MM.1S (cell line): ENCODE measurements at regions not wholly inside any gene's neighbourhood (a gene's known extent, or its start where the extent isn't known, plus 50 kb on each side); places are given as distances from the start of the nearest gene placed in this dataset.

Experiments used
- DNase-seq: peaks from one replicate; pipeline ENCODE4 v3.0.0-alpha.2; 2015
- H2AFZ ChIP-seq: fragments of 300-600 bp; sonication (generic); 2 replicates; pipeline ENCODE4 v1.6.0; 2016; ENCODE audit warnings: antibody characterized with exemption, low read length
- H3F3A ChIP-seq: fragments of 300-600 bp; sonication (generic); 2 replicates; pipeline ENCODE4 v1.6.1; 2016; ENCODE audit warnings: mild to moderate bottlenecking, antibody characterized with exemption, low read length, moderate library complexity, mixed read lengths; ENCODE audit not compliant: insufficient read depth
- H3K27ac ChIP-seq: fragments of 300-600 bp; sonication (generic); 2 replicates; pipeline ENCODE4 v1.5.1; 2016; ENCODE audit warnings: mild to moderate bottlenecking, low read length
- H3K27me3 ChIP-seq: fragments of 300-600 bp; sonication (generic); replicated peaks from 2 replicates; pipeline ENCODE4 v1.6.0; 2016; ENCODE audit warnings: low read length; ENCODE audit not compliant: insufficient read depth
- H3K36me3 ChIP-seq: fragments of 300-600 bp; sonication (generic); replicated peaks from 2 replicates; pipeline ENCODE4 v1.6.1; 2016; ENCODE audit warnings: mild to moderate bottlenecking, low read length, mixed read lengths; ENCODE audit not compliant: insufficient read depth
- H3K4me1 ChIP-seq: fragments of 300-600 bp; sonication (generic); 2 replicates; pipeline ENCODE4 v1.6.1; 2016; ENCODE audit warnings: low read length, mixed read lengths
- H3K4me2 ChIP-seq: fragments of 300-600 bp; sonication (generic); 2 replicates; pipeline ENCODE4 v1.6.0; 2016; ENCODE audit warnings: low read depth, low read length
- H3K4me3 ChIP-seq: fragments of 300-600 bp; sonication (generic); 2 replicates; pipeline ENCODE4 v1.5.1; 2016; ENCODE audit warnings: low read length, mixed read lengths
- H3K79me2 ChIP-seq: fragments of 300-600 bp; sonication (generic); 2 replicates; pipeline ENCODE4 v1.6.1; 2016; ENCODE audit warnings: mixed run types, low read length, mixed read lengths
- H3K9ac ChIP-seq: fragments of 300-600 bp; sonication (generic); 2 replicates; pipeline ENCODE4 v1.6.1; 2016; ENCODE audit warnings: low read length, mixed read lengths
- H3K9me2 ChIP-seq: fragments of 300-600 bp; sonication (generic); replicated peaks from 2 replicates; pipeline ENCODE4 v1.6.1; 2016; ENCODE audit warnings: mild to moderate bottlenecking, low read length, mixed read lengths; ENCODE audit not compliant: insufficient read depth
- H3K9me3 ChIP-seq: fragments of 300-600 bp; sonication (generic); replicated peaks from 2 replicates; pipeline ENCODE4 v1.6.1; 2016; ENCODE audit warnings: mild to moderate bottlenecking, low read length, mixed read lengths; ENCODE audit not compliant: insufficient read depth
- H4K20me1 ChIP-seq: fragments of 300-600 bp; sonication (generic); 2 replicates; pipeline ENCODE4 v1.6.1; 2016; ENCODE audit warnings: mild to moderate bottlenecking, low read length, moderate library complexity, mixed read lengths; ENCODE audit not compliant: insufficient read depth
- EZH2 ChIP-seq: fragments of 300-600 bp; sonication (generic); optimal IDR thresholded peaks from 2 replicates; pipeline ENCODE3; 2017; ENCODE audit warnings: low read depth, mild to moderate bottlenecking, antibody characterized with exemption, low read length, mixed read lengths
- EZH2phosphoT487 ChIP-seq: fragments of 300-600 bp; sonication (generic); IDR thresholded peaks from 2 replicates; pipeline ENCODE4 v1.6.1; 2018; ENCODE audit warnings: antibody characterized with exemption, low read length
- TF ChIP-seq, protein P1 (sequence below): fragments of 300-600 bp; sonication (generic); IDR thresholded peaks from 2 replicates; pipeline ENCODE4 v1.5.1; 2016; ENCODE audit warnings: antibody characterized with exemption, low read length, mixed read lengths

GRCh38 chr3:43870120-43870519 is 179.4 kb downstream of the ABHD5 start:
- no peak for DNase-seq
- H3K27ac ChIP-seq: no peak overlapping the region
- TF ChIP-seq, protein P1, sequence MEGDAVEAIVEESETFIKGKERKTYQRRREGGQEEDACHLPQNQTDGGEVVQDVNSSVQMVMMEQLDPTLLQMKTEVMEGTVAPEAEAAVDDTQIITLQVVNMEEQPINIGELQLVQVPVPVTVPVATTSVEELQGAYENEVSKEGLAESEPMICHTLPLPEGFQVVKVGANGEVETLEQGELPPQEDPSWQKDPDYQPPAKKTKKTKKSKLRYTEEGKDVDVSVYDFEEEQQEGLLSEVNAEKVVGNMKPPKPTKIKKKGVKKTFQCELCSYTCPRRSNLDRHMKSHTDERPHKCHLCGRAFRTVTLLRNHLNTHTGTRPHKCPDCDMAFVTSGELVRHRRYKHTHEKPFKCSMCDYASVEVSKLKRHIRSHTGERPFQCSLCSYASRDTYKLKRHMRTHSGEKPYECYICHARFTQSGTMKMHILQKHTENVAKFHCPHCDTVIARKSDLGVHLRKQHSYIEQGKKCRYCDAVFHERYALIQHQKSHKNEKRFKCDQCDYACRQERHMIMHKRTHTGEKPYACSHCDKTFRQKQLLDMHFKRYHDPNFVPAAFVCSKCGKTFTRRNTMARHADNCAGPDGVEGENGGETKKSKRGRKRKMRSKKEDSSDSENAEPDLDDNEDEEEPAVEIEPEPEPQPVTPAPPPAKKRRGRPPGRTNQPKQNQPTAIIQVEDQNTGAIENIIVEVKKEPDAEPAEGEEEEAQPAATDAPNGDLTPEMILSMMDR: no peak
- TF ChIP-seq EZH2phosphoT487 (no peak), EZH2 (no peak)

GRCh38 chr3:43870844-43871626 is 180.3 kb downstream of the ABHD5 start:
- no peaks in the 10 kb centered on the region for H3K36me3 ChIP-seq
- no peak overlapping the region for H3K9ac ChIP-seq
- H3K4me2 ChIP-seq: no peak overlapping the region
- TF ChIP-seq, protein P1: no peak
- TF ChIP-seq EZH2phosphoT487: no peak
- no peak for TF ChIP-seq EZH2
- no peaks in the 10 kb centered on the region for H3K4me1 ChIP-seq
- no peaks in the 10 kb centered on the region for H3K79me2 ChIP-seq
- no peaks in the 10 kb centered on the region for H4K20me1 ChIP-seq
- no peak for DNase-seq
- no peak overlapping the region for H3K27ac ChIP-seq
- no peaks in the 10 kb centered on the region for H3K9me3 ChIP-seq
- no peaks in the 10 kb centered on the region for H3K27me3 ChIP-seq
- no peaks in the 10 kb centered on the region for H3F3A ChIP-seq
- no peak overlapping the region for H2AFZ ChIP-seq
- no peaks in the 10 kb centered on the region for H3K9me2 ChIP-seq
- no peak overlapping the region for H3K4me3 ChIP-seq

More at GRCh38 chr3:43870120-43870519, 179.4 kb downstream of the ABHD5 start:
- H3F3A ChIP-seq: no peaks in the 10 kb centered on the region
- no peak overlapping the region for H3K9ac ChIP-seq
- no peak overlapping the region for H3K4me3 ChIP-seq
- H3K4me2 ChIP-seq: no peak overlapping the region
- H3K79me2 ChIP-seq: no peaks in the 10 kb centered on the region
- H3K9me3 ChIP-seq: no peaks in the 10 kb centered on the region
- no peaks in the 10 kb centered on the region for H3K27me3 ChIP-seq
- no peaks in the 10 kb centered on the region for H4K20me1 ChIP-seq
- no peak overlapping the region for H2AFZ ChIP-seq
- no peaks in the 10 kb centered on the region for H3K9me2 ChIP-seq
- no peaks in the 10 kb centered on the region for H3K36me3 ChIP-seq
- H3K4me1 ChIP-seq: no peaks in the 10 kb centered on the region

GRCh38 chr3:43871627-43872245 is 181.0 kb downstream of the ABHD5 start:
- no peaks in the 10 kb centered on the region for H3K27me3 ChIP-seq
- H3K36me3 ChIP-seq: no peaks in the 10 kb centered on the region
- H3K9me3 ChIP-seq: no peaks in the 10 kb centered on the region
- H2AFZ ChIP-seq: no peak overlapping the region
- no peak overlapping the region for H3K9ac ChIP-seq
- H3K4me1 ChIP-seq: no peaks in the 10 kb centered on the region
- no peak overlapping the region for H3K4me2 ChIP-seq
- H3K9me2 ChIP-seq: no peaks in the 10 kb centered on the region
- no peak overlapping the region for H3K4me3 ChIP-seq
- H3K79me2 ChIP-seq: no peaks in the 10 kb centered on the region
- TF ChIP-seq, protein P1: no peak
- TF ChIP-seq EZH2: no peak
- TF ChIP-seq EZH2phosphoT487: no peak
- H3K27ac ChIP-seq: no peak overlapping the region
- H4K20me1 ChIP-seq: no peaks in the 10 kb centered on the region
- H3F3A ChIP-seq: no peaks in the 10 kb centered on the region
- DNase-seq: no peak
